Thyroid gland (tissue), 4 donors: ENCODE measurements at regions not wholly inside any gene's neighbourhood (a gene's known extent, or its start where the extent isn't known, plus 50 kb on each side); places are given as distances from the start of the nearest gene placed in this dataset.
"Not testable (repeated sequence)": the region's sequence is repeated elsewhere in the genome, so short reads cannot be mapped to it uniquely, and the experiment has no call there.

Experiments
- DNase-seq, 2 donors: peaks; one replicate each; pipeline ENCODE4 v3.0.0-alpha.2; 2019
- H3K27ac ChIP-seq, 3 donors: fragments of 200-600 bp; sonication (generic); 1 replicate in 2 of 3; 2 replicates in 1 of 3; pipeline ENCODE4 v1.5.1; 2016 to 2019; ENCODE audit warnings: mild to moderate bottlenecking in 1 of 3, moderate library complexity in 1 of 3
- H3K27me3 ChIP-seq: fragments of 200-600 bp; sonication (generic); one replicate; pipeline ENCODE4 v1.5.1; 2019
- H3K36me3 ChIP-seq, 2 donors: fragments of 200-600 bp; sonication (generic); one replicate each; pipeline ENCODE4 v1.5.1; 2016 to 2019
- H3K4me1 ChIP-seq, 2 donors: fragments of 200-600 bp; sonication (generic); one replicate each; pipeline ENCODE4 v1.5.1; 2017 to 2019
- H3K4me3 ChIP-seq, 3 donors: fragments of 200-600 bp; sonication (generic); replicated peaks in 1 of 3; 1 replicate in 2 of 3; 2 replicates in 1 of 3; pipeline ENCODE4 v1.5.1; 2016; ENCODE audit warnings: mild to moderate bottlenecking in 1 of 3
- H3K9me3 ChIP-seq: fragments of 200-600 bp; sonication (generic); one replicate; pipeline ENCODE4 v1.5.1; 2017
- POLR2A ChIP-seq, 2 donors: fragments of 450-650 bp; IDR thresholded peaks; one replicate each; pipeline ENCODE4 v1.6.1; 2017; ENCODE audit warnings: antibody characterized with exemption in 2 of 2, mild to moderate bottlenecking in 2 of 2, moderate library complexity in 1 of 2
- WGBS, 2 donors: methylation state at CpG; one replicate each; pipeline ENCODE4 v1.1.5; 2017; 5-methylcytosine and 5-hydroxymethylcytosine counted together
- intact Hi-C: fragments of 100-400 bp; cut with DNase I; formaldehyde crosslinking; loops from one replicate; pipeline ENCODE4 v1.15.1; 2023
- TF ChIP-seq, protein P1 (sequence below), 6 experiments: fragments of 200-600 bp in 3 of 6; fragments of 450-650 bp in 3 of 6; sonication (generic) in 3 of 6; IDR thresholded peaks; one replicate each; pipeline ENCODE4 v1.5.1; 2016 to 2019; ENCODE audit warnings: antibody characterized with exemption in 6 of 6, mild to moderate bottlenecking in 2 of 6, inconsistent platforms in 1 of 6, moderate library complexity in 1 of 6

DNA sequence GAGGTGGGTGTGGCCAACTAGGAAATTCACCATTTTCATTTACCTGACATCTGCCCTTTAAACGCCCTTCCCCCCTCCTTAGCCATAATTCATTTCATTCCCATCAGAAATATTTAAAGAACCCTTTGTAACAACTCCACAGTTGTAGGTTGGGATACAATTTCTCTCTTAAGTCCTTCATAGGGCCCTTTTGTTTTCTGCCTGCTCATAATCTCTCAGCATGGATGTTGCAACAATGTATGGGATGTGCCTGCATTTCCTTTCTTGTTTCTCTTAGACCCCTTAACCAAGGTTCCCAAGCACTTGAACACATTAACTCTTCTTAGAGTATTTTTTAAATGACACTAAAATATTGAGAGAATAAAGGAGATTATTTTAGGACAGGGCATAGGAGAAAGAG, 51.7 kb upstream of the MYO10 start:
- no peak for TF ChIP-seq POLR2A (IDR thresholded peaks at IDR 0.05)
- TF ChIP-seq, protein P1, sequence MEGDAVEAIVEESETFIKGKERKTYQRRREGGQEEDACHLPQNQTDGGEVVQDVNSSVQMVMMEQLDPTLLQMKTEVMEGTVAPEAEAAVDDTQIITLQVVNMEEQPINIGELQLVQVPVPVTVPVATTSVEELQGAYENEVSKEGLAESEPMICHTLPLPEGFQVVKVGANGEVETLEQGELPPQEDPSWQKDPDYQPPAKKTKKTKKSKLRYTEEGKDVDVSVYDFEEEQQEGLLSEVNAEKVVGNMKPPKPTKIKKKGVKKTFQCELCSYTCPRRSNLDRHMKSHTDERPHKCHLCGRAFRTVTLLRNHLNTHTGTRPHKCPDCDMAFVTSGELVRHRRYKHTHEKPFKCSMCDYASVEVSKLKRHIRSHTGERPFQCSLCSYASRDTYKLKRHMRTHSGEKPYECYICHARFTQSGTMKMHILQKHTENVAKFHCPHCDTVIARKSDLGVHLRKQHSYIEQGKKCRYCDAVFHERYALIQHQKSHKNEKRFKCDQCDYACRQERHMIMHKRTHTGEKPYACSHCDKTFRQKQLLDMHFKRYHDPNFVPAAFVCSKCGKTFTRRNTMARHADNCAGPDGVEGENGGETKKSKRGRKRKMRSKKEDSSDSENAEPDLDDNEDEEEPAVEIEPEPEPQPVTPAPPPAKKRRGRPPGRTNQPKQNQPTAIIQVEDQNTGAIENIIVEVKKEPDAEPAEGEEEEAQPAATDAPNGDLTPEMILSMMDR (IDR thresholded peaks at IDR 0.05): no peak
- no peak overlapping the region for H3K4me3 ChIP-seq

DNA sequence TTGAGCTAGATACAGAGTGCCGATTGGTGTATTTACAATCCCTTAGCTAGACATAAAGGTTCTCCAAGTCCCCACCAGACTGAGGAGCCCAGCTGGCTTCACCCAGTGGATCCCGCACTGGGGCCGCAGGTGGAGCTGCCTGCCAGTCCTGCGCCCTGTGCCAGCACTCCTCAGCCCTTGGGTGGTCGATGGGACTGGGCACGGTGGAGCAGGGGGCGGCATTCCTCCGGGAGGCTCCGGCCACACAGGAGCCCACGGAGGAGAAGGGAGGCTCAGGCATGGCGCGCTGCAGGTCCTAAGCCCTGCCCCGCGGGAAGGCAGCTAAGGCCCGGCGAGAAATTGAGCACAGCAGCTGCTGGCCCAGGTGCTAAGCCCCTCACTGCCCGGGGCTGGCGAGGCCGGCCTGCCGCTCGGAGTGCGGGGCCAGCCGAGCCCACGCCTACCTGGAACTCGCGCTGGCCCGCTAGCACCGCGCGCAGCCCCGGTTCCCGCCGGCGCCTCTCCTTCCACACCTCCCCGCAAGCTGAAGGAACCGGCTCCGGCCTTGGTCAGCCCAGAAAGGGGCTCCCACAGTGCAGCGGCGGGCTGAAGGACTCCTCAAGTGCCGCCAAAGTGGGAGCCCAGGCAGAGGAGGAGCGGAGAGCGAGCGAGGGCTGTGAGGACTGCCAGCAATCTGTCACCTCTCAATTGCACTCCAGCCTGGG, 54.9 kb upstream of the MYO10 start:
- H3K36me3 ChIP-seq, H3K27me3 ChIP-seq, H3K27ac ChIP-seq, H3K9me3 ChIP-seq, intact Hi-C loops, H3K4me3 ChIP-seq: not testable (repeated sequence)
- 61 to 63% methylated on average over 8 to 15 of the region's 43 CpGs for WGBS, 2 donors
- peak; percentile 37 to 57 for DNase-seq
- H3K4me1 ChIP-seq: peaks cover 14 to 24% of the 10 kb centered on the region in 2 donors

More for the DNA sequence above, 51.7 kb upstream of the MYO10 start:
- no peak for DNase-seq
- intact Hi-C loops: no loop called here
- Histone ChIP-seq H3K27me3 (no peaks in the 10 kb centered on the region), H3K4me1 (peaks cover 0 to 5% of the 10 kb centered on the region in 2 donors), H3K9me3 (no peaks in the 10 kb centered on the region), H3K36me3 (no peaks in the 10 kb centered on the region), H3K27ac (no peak overlapping the region)
- 87 to 91% methylated on average over 1 of the region's 1 CpG for WGBS, 2 donors

DNA sequence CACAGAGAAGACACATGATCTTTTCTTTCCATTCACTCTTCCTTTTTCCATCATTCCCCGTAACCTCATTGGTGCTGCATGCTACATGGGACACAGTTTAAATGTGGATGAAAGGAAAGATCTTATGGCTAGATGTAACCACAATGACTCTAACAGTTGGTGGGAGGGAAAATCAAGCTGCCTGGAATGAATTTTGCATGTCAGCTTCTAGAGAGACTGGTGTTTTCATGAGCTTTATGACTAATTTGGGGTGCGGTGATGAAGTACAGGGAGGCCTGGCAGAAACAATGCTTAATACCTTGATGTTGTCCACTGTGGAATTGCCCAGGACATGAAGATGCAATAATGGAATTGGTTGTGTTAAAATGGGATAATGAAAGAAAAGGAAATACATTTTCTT, 55.9 kb upstream of the MYO10 start:
- Histone ChIP-seq H3K4me3 (no peak overlapping the region), H3K4me1 (peaks cover 14 to 24% of the 10 kb centered on the region in 2 donors), H3K36me3 (no peaks in the 10 kb centered on the region), H3K27ac (no peak overlapping the region), H3K27me3 (no peaks in the 10 kb centered on the region), H3K9me3 (no peaks in the 10 kb centered on the region)
- 91 to 99% methylated on average over 2 of the region's 2 CpGs for WGBS, 2 donors
- intact Hi-C loops: no loop called here
- TF ChIP-seq POLR2A (IDR thresholded peaks at IDR 0.05): no peak
- TF ChIP-seq, protein P1 (IDR thresholded peaks at IDR 0.05): no peak
- DNase-seq: no peak

DNA sequence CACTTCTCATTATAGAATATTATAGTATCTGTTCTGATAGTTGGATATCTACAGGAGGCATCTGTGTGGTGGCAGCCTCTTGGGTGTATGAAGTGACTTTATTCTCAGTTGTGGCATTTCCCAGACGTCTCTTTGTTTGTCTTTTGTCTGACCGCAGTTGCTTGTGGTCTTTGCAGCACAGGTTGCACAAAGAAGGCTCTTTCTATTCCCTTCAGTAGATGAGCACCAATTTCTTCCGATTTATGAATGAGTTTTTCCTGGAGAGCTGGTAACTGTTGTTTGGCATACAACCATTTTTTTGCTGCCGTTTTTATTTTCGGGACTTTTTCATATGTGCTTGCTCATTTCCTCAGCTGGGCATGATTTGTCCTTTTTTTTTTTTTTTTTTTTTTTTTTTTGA, 56.4 kb upstream of the MYO10 start:
- WGBS, 2 donors: 70 to 74% methylated on average over 5 of the region's 5 CpGs
- no peak overlapping the region for H3K27ac ChIP-seq
- peaks cover 14 to 24% of the 10 kb centered on the region in 2 donors for H3K4me1 ChIP-seq
- no peaks in the 10 kb centered on the region for H3K27me3 ChIP-seq
- intact Hi-C loops: no loop called here
- no peak for TF ChIP-seq POLR2A (IDR thresholded peaks at IDR 0.05)
- TF ChIP-seq, protein P1 (IDR thresholded peaks at IDR 0.05): no peak
- H3K4me3 ChIP-seq: no peak overlapping the region
- no peak for DNase-seq
- no peaks in the 10 kb centered on the region for H3K9me3 ChIP-seq
- H3K36me3 ChIP-seq: no peaks in the 10 kb centered on the region

DNA sequence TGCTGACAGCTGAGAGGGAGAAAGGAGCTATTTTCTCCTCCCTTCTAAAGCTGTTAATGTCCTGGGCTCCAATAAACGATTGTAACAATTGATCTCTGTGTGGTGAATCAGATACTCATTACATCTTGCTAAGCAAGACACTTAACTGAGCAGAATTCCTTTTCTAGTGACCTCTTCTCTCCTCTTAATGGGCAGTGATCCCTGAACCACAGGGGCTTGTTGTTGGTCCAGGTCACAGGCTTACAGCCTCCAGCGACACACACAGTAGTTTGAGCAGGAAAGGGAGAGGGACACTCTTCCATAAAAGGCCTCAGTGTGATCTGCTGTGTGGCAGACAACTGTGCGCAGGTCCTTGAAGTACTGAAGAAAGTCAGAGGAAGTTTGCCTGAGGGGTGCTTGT, 58.5 kb upstream of the MYO10 start:
- TF ChIP-seq POLR2A (IDR thresholded peaks at IDR 0.05): peak in 1 of 2 donors; percentile 40
- TF ChIP-seq, protein P1 (IDR thresholded peaks at IDR 0.05): no peak
- no peaks in the 10 kb centered on the region for H3K27me3 ChIP-seq
- no peak overlapping the region for H3K4me3 ChIP-seq
- intact Hi-C loops: no loop called here
- peaks cover 14 to 24% of the 10 kb centered on the region in 2 donors for H3K4me1 ChIP-seq
- H3K9me3 ChIP-seq: no peaks in the 10 kb centered on the region
- peak; percentile 76 to 77 for DNase-seq
- peak overlapping the region; percentile 73 to 90 (median 77) for H3K27ac ChIP-seq
- H3K36me3 ChIP-seq: no peaks in the 10 kb centered on the region
- WGBS, 2 donors: 22 to 23% methylated on average over 3 of the region's 3 CpGs
